H1 (cell line): ENCODE measurements at regions not wholly inside any gene's neighbourhood (a gene's known extent, or its start where the extent isn't known, plus 50 kb on each side); places are given as distances from the start of the nearest gene placed in this dataset.

Experiments
- TAF1 ChIP-seq: IDR thresholded peaks from 2 replicates; pipeline ENCODE4 v1.6.1; 2011; ENCODE audit warnings: mild to moderate bottlenecking, low read depth, low read length

GRCh38 chrX:35285289-35285962, 342.8 kb downstream of the FAM47B start (continued):
- TF ChIP-seq TAF1 = no peak
